WTC11 (cell line): ENCODE measurements at regions not wholly inside any gene's neighbourhood (a gene's known extent, or its start where the extent isn't known, plus 50 kb on each side); places are given as distances from the start of the nearest gene placed in this dataset.

ENCODE experiments used
- ATAC-seq: fragments of 200-7000 bp; cut with Tn5 transposase; 2 replicates; pipeline ENCODE4 v1.10.0; 2021; ENCODE audit warnings: mild to moderate bottlenecking, moderate library complexity
- CTCF ChIA-PET: fragments of 300-600 bp; sonication (Branson Sonifier 250); formaldehyde crosslinking; loops from one replicate; lab custom pipeline; 2021; ENCODE audit warnings: antibody characterized with exemption; lab: Charles Lee
- POLR2A ChIA-PET: fragments of 350-600 bp; sonication (Branson Sonifier 250); formaldehyde crosslinking; loops from one replicate; lab custom pipeline; 2021; ENCODE audit warnings: antibody characterized with exemption; lab: Charles Lee
- DNase-seq: peaks from one replicate; pipeline ENCODE4 v3.0.0; 2021; ENCODE audit warnings: low spot score
- H3K27ac Mint-ChIP-seq: 2 replicates; pipeline ENCODE4 v1.8.0; 2021; ENCODE audit warnings: mixed read lengths
- H3K27me3 Mint-ChIP-seq: 2 replicates; pipeline ENCODE4 v1.8.0; 2021; ENCODE audit warnings: low read depth, mild to moderate bottlenecking, moderate library complexity, mixed read lengths
- H3K36me3 Mint-ChIP-seq: 2 replicates; pipeline ENCODE4 v1.8.0; 2021; ENCODE audit warnings: mixed read lengths
- H3K4me1 Mint-ChIP-seq: 2 replicates; pipeline ENCODE4 v1.8.0; 2022; ENCODE audit warnings: mixed read lengths
- H3K4me3 Mint-ChIP-seq: 2 replicates; pipeline ENCODE4 v1.8.0; 2021; ENCODE audit warnings: mild to moderate bottlenecking, moderate library complexity, mixed read lengths
- H3K9me3 Mint-ChIP-seq: 2 replicates; pipeline ENCODE4 v1.8.0; 2021; ENCODE audit warnings: mixed read lengths
- CREM ChIP-seq: sonication (generic); formaldehyde crosslinking; IDR thresholded peaks from 2 replicates; pipeline ENCODE4 v1.8.1; 2022; ENCODE audit warnings: mild to moderate bottlenecking, missing genetic modification reagents, moderate library complexity
- GTF2I ChIP-seq: fragments of 250-450 bp; sonication (Bioruptor Pico); conservative IDR thresholded peaks from 2 replicates; pipeline ENCODE4 v1.4.0; 2021; ENCODE audit warnings: mild to moderate bottlenecking
- KAT7 ChIP-seq: sonication (generic); formaldehyde crosslinking; IDR thresholded peaks from 2 replicates; pipeline ENCODE4 v1.8.1; 2023; ENCODE audit warnings: missing genetic modification reagents, mild to moderate bottlenecking, borderline replicate concordance
- NFATC4 ChIP-seq: fragments of 250-450 bp; sonication (Bioruptor Pico); IDR thresholded peaks from 2 replicates; pipeline ENCODE4 v1.9.0; 2021; ENCODE audit warnings: mild to moderate bottlenecking
- NFYB ChIP-seq: sonication (generic); formaldehyde crosslinking; conservative IDR thresholded peaks from 2 replicates; pipeline ENCODE4 v1.8.0; 2022; ENCODE audit warnings: low read depth, missing genetic modification reagents
- NR1H2 ChIP-seq: sonication (generic); formaldehyde crosslinking; IDR thresholded peaks from 2 replicates; pipeline ENCODE4 v1.9.0; 2021; ENCODE audit warnings: mild to moderate bottlenecking, moderate library complexity, missing genetic modification reagents
- OVOL2 ChIP-seq: fragments of 250-450 bp; sonication (Bioruptor Pico); IDR thresholded peaks from 2 replicates; pipeline ENCODE4 v1.9.0; 2021; ENCODE audit warnings: mild to moderate bottlenecking, borderline replicate concordance
- TCF7 ChIP-seq: sonication (generic); formaldehyde crosslinking; IDR thresholded peaks from 2 replicates; pipeline ENCODE4 v1.8.0; 2022; ENCODE audit warnings: mild to moderate bottlenecking, low read depth, missing genetic modification reagents, moderate library complexity
- TP53 ChIP-seq: sonication (generic); formaldehyde crosslinking; IDR thresholded peaks from 2 replicates; pipeline ENCODE4 v1.8.1; 2023; ENCODE audit warnings: mild to moderate bottlenecking, missing genetic modification reagents
- ZNF396 ChIP-seq: fragments of 250-450 bp; sonication (Bioruptor Pico); IDR thresholded peaks from 2 replicates; pipeline ENCODE4 v1.8.0; 2021; ENCODE audit warnings: mild to moderate bottlenecking, moderate library complexity, borderline replicate concordance
- ZNF423 ChIP-seq: fragments of 250-450 bp; sonication (Bioruptor Pico); IDR thresholded peaks from 2 replicates; pipeline ENCODE4 v2.1.2; 2022; ENCODE audit warnings: mild to moderate bottlenecking, moderate library complexity
- TF ChIP-seq, protein P1 (sequence below): sonication (generic); formaldehyde crosslinking; conservative IDR thresholded peaks from 2 replicates; pipeline ENCODE4 v1.8.1; 2023; ENCODE audit warnings: mild to moderate bottlenecking, low read depth, missing genetic modification reagents, moderate library complexity
- TF ChIP-seq, protein P2 (sequence below): fragments of 250-450 bp; sonication (Bioruptor Pico); conservative IDR thresholded peaks from 2 replicates; pipeline ENCODE4 v1.9.0; 2021; ENCODE audit warnings: mild to moderate bottlenecking
- TF ChIP-seq, protein P3 (sequence below): fragments of 250-450 bp; sonication (Bioruptor Pico); IDR thresholded peaks from 2 replicates; pipeline ENCODE4 v1.9.0; 2021; ENCODE audit warnings: mild to moderate bottlenecking
- TF ChIP-seq, protein P4 (sequence below): sonication (generic); formaldehyde crosslinking; IDR thresholded peaks from 2 replicates; pipeline ENCODE4 v1.8.1; 2022; ENCODE audit warnings: missing genetic modification reagents, borderline replicate concordance
- TF ChIP-seq, protein P5 (sequence below): sonication (generic); formaldehyde crosslinking; IDR thresholded peaks from 2 replicates; pipeline ENCODE4 v1.8.1; 2023; ENCODE audit warnings: mild to moderate bottlenecking, moderate library complexity, missing genetic modification reagents
- TF ChIP-seq, protein P6 (sequence below): sonication (generic); formaldehyde crosslinking; IDR thresholded peaks from 2 replicates; pipeline ENCODE4 v1.8.0; 2023; ENCODE audit warnings: missing genetic modification reagents

DNA sequence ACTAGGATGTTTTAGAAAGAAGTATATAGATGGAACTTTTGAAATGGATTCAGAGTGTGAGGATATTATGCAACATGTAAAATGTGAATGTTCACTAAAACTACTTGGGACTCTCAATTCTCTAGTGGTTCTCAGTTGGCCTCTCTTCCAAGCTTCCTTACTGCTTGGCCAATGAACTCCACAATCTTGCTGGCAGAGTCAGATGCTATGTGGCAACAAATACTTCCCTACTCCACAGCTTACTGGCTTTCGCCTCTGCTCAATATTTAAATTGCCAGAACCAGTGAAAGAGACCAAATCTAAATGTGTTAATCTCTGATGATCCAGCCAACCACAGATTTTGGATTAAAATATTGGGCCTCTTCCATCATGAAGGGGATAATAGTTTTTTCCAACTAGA is 138.4 kb downstream of the HTR1B start (continued):
- TF ChIP-seq NFATC4 (CRISPR knock-in tag) (no peak), KAT7 (CRISPR knock-in tag) (no peak), NR1H2 (CRISPR knock-in tag) (no peak)

DNA sequence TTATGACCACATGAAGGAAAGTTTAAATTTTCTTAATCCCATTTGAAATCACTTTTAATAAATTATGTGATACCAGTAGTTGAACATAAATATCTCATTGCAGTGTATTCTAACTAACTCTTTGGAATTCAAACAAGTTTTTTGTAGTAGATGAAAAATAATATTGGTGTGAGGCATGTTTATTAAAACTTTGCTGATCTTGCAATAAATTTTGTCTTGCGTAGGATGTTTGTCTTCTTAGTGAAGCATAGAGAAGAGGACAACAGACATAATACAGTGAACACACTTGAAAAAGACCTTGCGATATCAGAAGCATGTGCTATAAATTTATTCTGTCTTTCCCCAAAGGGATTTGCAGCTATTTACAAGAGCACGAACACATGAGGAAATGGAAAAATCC is 140.7 kb downstream of the HTR1B start:
- ChIA-PET CTCF (no interaction called here), POLR2A (no interaction called here)
- no peaks in the 10 kb centered on the region for H3K27me3 Mint-ChIP-seq
- H3K4me1 Mint-ChIP-seq: peaks cover 5% of the 10 kb centered on the region; the same call in 1 of the 2 replicates
- DNase-seq: no peak
- no peaks in the 10 kb centered on the region for H3K9me3 Mint-ChIP-seq
- H3K36me3 Mint-ChIP-seq: no peaks in the 10 kb centered on the region
- no peak overlapping the region for H3K27ac Mint-ChIP-seq
- TF ChIP-seq, protein P1, sequence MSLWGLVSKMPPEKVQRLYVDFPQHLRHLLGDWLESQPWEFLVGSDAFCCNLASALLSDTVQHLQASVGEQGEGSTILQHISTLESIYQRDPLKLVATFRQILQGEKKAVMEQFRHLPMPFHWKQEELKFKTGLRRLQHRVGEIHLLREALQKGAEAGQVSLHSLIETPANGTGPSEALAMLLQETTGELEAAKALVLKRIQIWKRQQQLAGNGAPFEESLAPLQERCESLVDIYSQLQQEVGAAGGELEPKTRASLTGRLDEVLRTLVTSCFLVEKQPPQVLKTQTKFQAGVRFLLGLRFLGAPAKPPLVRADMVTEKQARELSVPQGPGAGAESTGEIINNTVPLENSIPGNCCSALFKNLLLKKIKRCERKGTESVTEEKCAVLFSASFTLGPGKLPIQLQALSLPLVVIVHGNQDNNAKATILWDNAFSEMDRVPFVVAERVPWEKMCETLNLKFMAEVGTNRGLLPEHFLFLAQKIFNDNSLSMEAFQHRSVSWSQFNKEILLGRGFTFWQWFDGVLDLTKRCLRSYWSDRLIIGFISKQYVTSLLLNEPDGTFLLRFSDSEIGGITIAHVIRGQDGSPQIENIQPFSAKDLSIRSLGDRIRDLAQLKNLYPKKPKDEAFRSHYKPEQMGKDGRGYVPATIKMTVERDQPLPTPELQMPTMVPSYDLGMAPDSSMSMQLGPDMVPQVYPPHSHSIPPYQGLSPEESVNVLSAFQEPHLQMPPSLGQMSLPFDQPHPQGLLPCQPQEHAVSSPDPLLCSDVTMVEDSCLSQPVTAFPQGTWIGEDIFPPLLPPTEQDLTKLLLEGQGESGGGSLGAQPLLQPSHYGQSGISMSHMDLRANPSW: no peak
- no peak for TF ChIP-seq TCF7 (CRISPR knock-in tag)
- TF ChIP-seq, protein P2, sequence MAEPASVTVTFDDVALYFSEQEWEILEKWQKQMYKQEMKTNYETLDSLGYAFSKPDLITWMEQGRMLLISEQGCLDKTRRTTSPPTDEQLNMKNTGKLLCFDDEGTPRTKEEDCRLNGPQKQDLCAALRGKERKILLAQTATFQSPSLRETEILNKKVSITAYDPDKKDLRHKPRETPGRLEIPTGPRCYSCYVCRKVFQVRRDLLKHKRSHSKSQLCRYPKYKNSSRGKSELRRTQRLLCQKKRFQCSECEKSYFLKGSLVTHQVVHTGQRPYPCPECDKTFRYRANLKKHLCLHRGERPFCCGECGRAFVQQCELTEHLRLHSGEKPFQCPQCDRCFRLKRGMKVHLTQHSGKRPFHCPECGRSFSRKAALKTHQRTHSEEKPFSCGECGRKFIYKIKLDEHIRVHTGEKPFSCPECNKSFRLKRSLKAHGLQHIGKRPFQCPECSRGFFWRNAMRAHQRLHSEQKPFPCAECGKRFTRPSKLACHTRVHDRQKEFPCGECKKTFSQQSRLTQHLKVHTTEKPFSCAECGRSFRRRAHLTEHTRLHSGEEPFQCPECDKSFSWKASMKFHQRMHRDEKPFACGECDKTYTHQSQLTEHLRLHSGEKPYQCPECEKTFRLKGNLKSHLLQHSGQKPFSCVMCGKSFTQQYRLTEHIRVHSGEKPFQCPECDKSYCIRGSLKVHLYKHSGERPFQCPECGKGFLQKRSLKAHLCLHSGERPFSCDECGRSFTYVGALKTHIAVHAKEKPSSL (CRISPR knock-in tag): no peak
- TF ChIP-seq, protein P3, sequence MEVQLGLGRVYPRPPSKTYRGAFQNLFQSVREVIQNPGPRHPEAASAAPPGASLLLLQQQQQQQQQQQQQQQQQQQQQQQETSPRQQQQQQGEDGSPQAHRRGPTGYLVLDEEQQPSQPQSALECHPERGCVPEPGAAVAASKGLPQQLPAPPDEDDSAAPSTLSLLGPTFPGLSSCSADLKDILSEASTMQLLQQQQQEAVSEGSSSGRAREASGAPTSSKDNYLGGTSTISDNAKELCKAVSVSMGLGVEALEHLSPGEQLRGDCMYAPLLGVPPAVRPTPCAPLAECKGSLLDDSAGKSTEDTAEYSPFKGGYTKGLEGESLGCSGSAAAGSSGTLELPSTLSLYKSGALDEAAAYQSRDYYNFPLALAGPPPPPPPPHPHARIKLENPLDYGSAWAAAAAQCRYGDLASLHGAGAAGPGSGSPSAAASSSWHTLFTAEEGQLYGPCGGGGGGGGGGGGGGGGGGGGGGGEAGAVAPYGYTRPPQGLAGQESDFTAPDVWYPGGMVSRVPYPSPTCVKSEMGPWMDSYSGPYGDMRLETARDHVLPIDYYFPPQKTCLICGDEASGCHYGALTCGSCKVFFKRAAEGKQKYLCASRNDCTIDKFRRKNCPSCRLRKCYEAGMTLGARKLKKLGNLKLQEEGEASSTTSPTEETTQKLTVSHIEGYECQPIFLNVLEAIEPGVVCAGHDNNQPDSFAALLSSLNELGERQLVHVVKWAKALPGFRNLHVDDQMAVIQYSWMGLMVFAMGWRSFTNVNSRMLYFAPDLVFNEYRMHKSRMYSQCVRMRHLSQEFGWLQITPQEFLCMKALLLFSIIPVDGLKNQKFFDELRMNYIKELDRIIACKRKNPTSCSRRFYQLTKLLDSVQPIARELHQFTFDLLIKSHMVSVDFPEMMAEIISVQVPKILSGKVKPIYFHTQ (CRISPR knock-in tag): no peak
- no peak for TF ChIP-seq CREM (CRISPR knock-in tag)
- no peak for TF ChIP-seq TP53
- TF ChIP-seq ZNF423: no peak
- TF ChIP-seq ZNF396 (CRISPR knock-in tag): no peak
- no peak for TF ChIP-seq NFYB (CRISPR knock-in tag)
- TF ChIP-seq, protein P4, sequence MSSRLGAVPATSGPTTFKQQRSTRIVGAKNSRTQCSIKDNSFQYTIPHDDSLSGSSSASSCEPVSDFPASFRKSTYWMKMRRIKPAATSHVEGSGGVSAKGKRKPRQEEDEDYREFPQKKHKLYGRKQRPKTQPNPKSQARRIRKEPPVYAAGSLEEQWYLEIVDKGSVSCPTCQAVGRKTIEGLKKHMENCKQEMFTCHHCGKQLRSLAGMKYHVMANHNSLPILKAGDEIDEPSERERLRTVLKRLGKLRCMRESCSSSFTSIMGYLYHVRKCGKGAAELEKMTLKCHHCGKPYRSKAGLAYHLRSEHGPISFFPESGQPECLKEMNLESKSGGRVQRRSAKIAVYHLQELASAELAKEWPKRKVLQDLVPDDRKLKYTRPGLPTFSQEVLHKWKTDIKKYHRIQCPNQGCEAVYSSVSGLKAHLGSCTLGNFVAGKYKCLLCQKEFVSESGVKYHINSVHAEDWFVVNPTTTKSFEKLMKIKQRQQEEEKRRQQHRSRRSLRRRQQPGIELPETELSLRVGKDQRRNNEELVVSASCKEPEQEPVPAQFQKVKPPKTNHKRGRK (CRISPR knock-in tag): no peak
- TF ChIP-seq GTF2I (CRISPR knock-in tag): no peak
- TF ChIP-seq, all 79 proteins: peak for 0
- ATAC-seq: no peak
- H3K4me3 Mint-ChIP-seq: no peak overlapping the region

DNA sequence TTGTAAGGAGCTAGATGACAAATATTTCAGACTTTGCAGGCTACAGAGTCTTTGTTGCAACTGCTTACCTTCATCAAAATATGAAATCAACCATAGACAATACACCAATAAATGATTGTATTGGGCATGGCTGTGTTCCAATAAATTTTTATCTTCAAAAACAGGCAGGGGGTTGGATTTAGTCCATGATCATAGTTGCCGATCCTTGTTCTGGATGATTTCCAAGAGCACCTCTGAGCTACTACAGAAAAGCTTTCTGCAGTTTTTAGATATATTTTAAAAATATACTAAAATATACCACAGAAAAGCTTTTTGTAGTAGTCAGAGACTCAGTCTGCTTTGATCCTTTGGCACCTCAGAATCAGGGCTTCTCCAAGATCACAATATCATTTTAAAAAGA is 145.0 kb downstream of the HTR1B start:
- no peak for DNase-seq
- no peaks in the 10 kb centered on the region for H3K9me3 Mint-ChIP-seq
- H3K27ac Mint-ChIP-seq: no peak overlapping the region
- H3K27me3 Mint-ChIP-seq: no peaks in the 10 kb centered on the region
- no peak overlapping the region for H3K4me3 Mint-ChIP-seq
- ATAC-seq: no peak
- CTCF ChIA-PET: no interaction called here
- no peaks in the 10 kb centered on the region for H3K36me3 Mint-ChIP-seq
- POLR2A ChIA-PET: no interaction called here
- peaks cover 5% of the 10 kb centered on the region; the same call in 1 of the 2 replicates for H3K4me1 Mint-ChIP-seq
- TF ChIP-seq, protein P5, sequence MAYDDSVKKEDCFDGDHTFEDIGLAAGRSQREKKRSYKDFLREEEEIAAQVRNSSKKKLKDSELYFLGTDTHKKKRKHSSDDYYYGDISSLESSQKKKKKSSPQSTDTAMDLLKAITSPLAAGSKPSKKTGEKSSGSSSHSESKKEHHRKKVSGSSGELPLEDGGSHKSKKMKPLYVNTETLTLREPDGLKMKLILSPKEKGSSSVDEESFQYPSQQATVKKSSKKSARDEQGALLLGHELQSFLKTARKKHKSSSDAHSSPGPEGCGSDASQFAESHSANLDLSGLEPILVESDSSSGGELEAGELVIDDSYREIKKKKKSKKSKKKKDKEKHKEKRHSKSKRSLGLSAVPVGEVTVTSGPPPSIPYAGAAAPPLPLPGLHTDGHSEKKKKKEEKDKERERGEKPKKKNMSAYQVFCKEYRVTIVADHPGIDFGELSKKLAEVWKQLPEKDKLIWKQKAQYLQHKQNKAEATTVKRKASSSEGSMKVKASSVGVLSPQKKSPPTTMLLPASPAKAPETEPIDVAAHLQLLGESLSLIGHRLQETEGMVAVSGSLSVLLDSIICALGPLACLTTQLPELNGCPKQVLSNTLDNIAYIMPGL: no peak
- TF ChIP-seq, protein P6, sequence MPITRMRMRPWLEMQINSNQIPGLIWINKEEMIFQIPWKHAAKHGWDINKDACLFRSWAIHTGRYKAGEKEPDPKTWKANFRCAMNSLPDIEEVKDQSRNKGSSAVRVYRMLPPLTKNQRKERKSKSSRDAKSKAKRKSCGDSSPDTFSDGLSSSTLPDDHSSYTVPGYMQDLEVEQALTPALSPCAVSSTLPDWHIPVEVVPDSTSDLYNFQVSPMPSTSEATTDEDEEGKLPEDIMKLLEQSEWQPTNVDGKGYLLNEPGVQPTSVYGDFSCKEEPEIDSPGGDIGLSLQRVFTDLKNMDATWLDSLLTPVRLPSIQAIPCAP (CRISPR knock-in tag): no peak
- TF ChIP-seq OVOL2 (CRISPR knock-in tag): no peak
- TF ChIP-seq, protein P2 (CRISPR knock-in tag): no peak
- TF ChIP-seq, protein P4 (CRISPR knock-in tag): no peak
